IMR-90 (cell line): ENCODE measurements at regions not wholly inside any gene's neighbourhood (a gene's known extent, or its start where the extent isn't known, plus 50 kb on each side); places are given as distances from the start of the nearest gene placed in this dataset.

Experiments used
- ATAC-seq: fragments of 200-7000 bp; cut with Tn5 transposase; 2 replicates; pipeline ENCODE4 v1.9.1; 2020; ENCODE audit warnings: low read depth, mild to moderate bottlenecking, moderate library complexity
- BruUV-seq: library from RNA; stranded (reverse); fragments of 400-500 nt; replicated peaks from 2 replicates; lab custom pipeline; 2021; lab: Mats Ljungman, UMichigan
- CTCF ChIA-PET: fragments of 300-600 bp; formaldehyde crosslinking; extraction: SDS; loops from one replicate; lab custom pipeline; 2021; ENCODE audit warnings: antibody characterized with exemption; lab: Yijun Ruan, JAX
- POLR2A ChIA-PET: fragments of 300-600 bp; sonication (Branson Sonifier 250); formaldehyde crosslinking; loops from one replicate; lab custom pipeline; 2022; ENCODE audit warnings: antibody characterized with exemption; ENCODE audit not compliant: unreplicated experiment; lab: Charles Lee
- DNase-seq: peaks from one replicate; pipeline ENCODE4 v3.0.0; 2013
- H2AFZ ChIP-seq: replicated peaks from 2 replicates; pipeline ENCODE3; 2013; ENCODE audit warnings: low read length, mild to moderate bottlenecking; ENCODE audit not compliant: poor library complexity
- H2AK5ac ChIP-seq: 2 replicates; pipeline ENCODE4 v1.6.1; 2013; ENCODE audit warnings: low read depth, low read length, inconsistent platforms
- H2AK9ac ChIP-seq: replicated peaks from 2 replicates; pipeline ENCODE3; 2013; ENCODE audit warnings: mild to moderate bottlenecking, low read depth, low read length, moderate library complexity; ENCODE audit not compliant: poor library complexity
- H2BK120ac ChIP-seq: 2 replicates; pipeline ENCODE4 v1.6.1; 2013; ENCODE audit warnings: low read depth, low read length, inconsistent platforms
- H2BK15ac ChIP-seq: 3 replicates; pipeline ENCODE4 v1.6.1; 2013; ENCODE audit warnings: low read depth, low read length, inconsistent platforms
- H2BK20ac ChIP-seq: 2 replicates; pipeline ENCODE4 v1.6.1; 2013; ENCODE audit warnings: low read depth, mild to moderate bottlenecking, inconsistent platforms, low read length, moderate library complexity
- H2BK5ac ChIP-seq: 2 replicates; pipeline ENCODE4 v1.6.1; 2013; ENCODE audit warnings: mild to moderate bottlenecking, low read depth, low read length, inconsistent platforms; ENCODE audit not compliant: poor library complexity, severe bottlenecking
- H3K14ac ChIP-seq: replicated peaks from 2 replicates; pipeline ENCODE4 v1.6.1; 2013; ENCODE audit warnings: low read depth, low read length, inconsistent platforms
- H3K18ac ChIP-seq: 2 replicates; pipeline ENCODE4 v1.6.1; 2013; ENCODE audit warnings: low read depth, low read length, control low read depth
- H3K23ac ChIP-seq: 2 replicates; pipeline ENCODE4 v1.6.1; 2013; ENCODE audit warnings: low read depth, low read length, inconsistent platforms
- H3K27ac ChIP-seq: 2 replicates; pipeline ENCODE4 v1.5.1; 2013; ENCODE audit warnings: mild to moderate bottlenecking, control low read depth, low read length; ENCODE audit not compliant: insufficient read depth
- H3K27me3 ChIP-seq: 2 replicates; pipeline ENCODE4 v1.6.1; 2013; ENCODE audit warnings: low read length; ENCODE audit not compliant: control insufficient read depth, insufficient read depth
- H3K36me3 ChIP-seq: 2 replicates; pipeline ENCODE4 v1.6.1; 2013; ENCODE audit warnings: low read length, mixed read lengths; ENCODE audit not compliant: control insufficient read depth, insufficient read depth
- H3K4ac ChIP-seq: 2 replicates; pipeline ENCODE4 v1.6.1; 2013; ENCODE audit warnings: low read depth, low read length, inconsistent platforms
- H3K4me1 ChIP-seq: 2 replicates; pipeline ENCODE4 v1.6.1; 2013; ENCODE audit warnings: low read length, mixed read lengths; ENCODE audit not compliant: control insufficient read depth, insufficient read depth
- H3K4me2 ChIP-seq: 2 replicates; pipeline ENCODE4 v1.6.1; 2013; ENCODE audit warnings: low read depth, mild to moderate bottlenecking, control low read depth, low read length, moderate library complexity
- H3K4me3 ChIP-seq: 2 replicates; pipeline ENCODE4 v1.5.1; 2013; ENCODE audit warnings: low read depth, mild to moderate bottlenecking, control low read depth, low read length, moderate library complexity; ENCODE audit not compliant: insufficient read depth
- H3K56ac ChIP-seq: 2 replicates; pipeline ENCODE4 v1.6.1; 2013; ENCODE audit warnings: low read length, inconsistent platforms; ENCODE audit not compliant: insufficient read depth; ENCODE audit errors: extremely low read depth
- H3K79me1 ChIP-seq, 2 experiments: 2 replicates each; pipeline ENCODE4 v1.6.1; 2013; ENCODE audit warnings: low read length in 2 of 2, inconsistent platforms in 1 of 2, low read depth in 1 of 2
- H3K9ac ChIP-seq: 2 replicates; pipeline ENCODE4 v1.6.1; 2013; ENCODE audit warnings: low read depth, low read length, control low read depth
- H3K9me1 ChIP-seq: 2 replicates; pipeline ENCODE4 v1.6.1; 2013; ENCODE audit warnings: low read length, inconsistent platforms; ENCODE audit not compliant: insufficient read depth
- H3K9me3 ChIP-seq: 2 replicates; pipeline ENCODE4 v1.6.1; 2013; ENCODE audit warnings: low read length; ENCODE audit not compliant: control insufficient read depth, insufficient read depth
- H4K20me1 ChIP-seq: 2 replicates; pipeline ENCODE4 v1.6.1; 2013; ENCODE audit warnings: low read length, inconsistent platforms; ENCODE audit not compliant: insufficient read depth
- H4K5ac ChIP-seq: 2 replicates; pipeline ENCODE4 v1.6.1; 2013; ENCODE audit warnings: mild to moderate bottlenecking, low read depth, low read length, control low read depth
- H4K8ac ChIP-seq, 2 experiments: 2 replicates each; pipeline ENCODE4 v1.6.1; 2013; ENCODE audit warnings: low read depth in 2 of 2, low read length in 2 of 2, control low read depth in 1 of 2, inconsistent platforms in 1 of 2
- H4K91ac ChIP-seq: 2 replicates; pipeline ENCODE4 v1.6.1; 2013; ENCODE audit warnings: low read depth, low read length, inconsistent platforms; ENCODE audit not compliant: insufficient read depth
- BHLHE40 ChIP-seq: fragments of 150-350 bp; IDR thresholded peaks from 2 replicates; pipeline ENCODE4 v1.6.1; 2016; ENCODE audit warnings: mild to moderate bottlenecking, low read depth, low read length
- RAD21 ChIP-seq: IDR thresholded peaks from 2 replicates; pipeline ENCODE4 v1.6.1; 2012; ENCODE audit warnings: low read length, improper control_type of control experiment
- WGBS, 2 experiments: methylation state at CpG; one replicate each; pipeline versions ENCODE4 v1.1.5 to v1.1.7; 2013; ENCODE audit warnings: missing lambda C conversion rate in 2 of 2; ENCODE audit not compliant: insufficient read length in 1 of 2; ENCODE audit errors: extremely low coverage in 2 of 2; 5-methylcytosine and 5-hydroxymethylcytosine counted together
- dilution Hi-C: fragments of 300-500 bp; cut with HindIII; formaldehyde crosslinking; loops from one replicate; pipeline ENCODE4 v1.14.3; 2018; ENCODE audit warnings: low sequenced_read_pairs; ENCODE audit not compliant: unreplicated experiment
- in situ Hi-C: fragments of 300-500 bp; cut with MboI; formaldehyde crosslinking; loops from 3 replicates; pipeline ENCODE4 v1.14.3; 2019; ENCODE audit warnings: low sequenced_read_pairs, inconsistent platforms, mixed read lengths
- intact Hi-C: fragments of 100-400 bp; cut with micrococcal nuclease; formaldehyde crosslinking; loops from 2 replicates; pipeline ENCODE4 v1.10.0; 2022
- TF ChIP-seq, protein P1 (sequence below): conservative IDR thresholded peaks from 2 replicates; pipeline ENCODE4 v1.5.1; 2012; ENCODE audit warnings: mild to moderate bottlenecking, low read depth, low read length, improper control_type of control experiment

DNA sequence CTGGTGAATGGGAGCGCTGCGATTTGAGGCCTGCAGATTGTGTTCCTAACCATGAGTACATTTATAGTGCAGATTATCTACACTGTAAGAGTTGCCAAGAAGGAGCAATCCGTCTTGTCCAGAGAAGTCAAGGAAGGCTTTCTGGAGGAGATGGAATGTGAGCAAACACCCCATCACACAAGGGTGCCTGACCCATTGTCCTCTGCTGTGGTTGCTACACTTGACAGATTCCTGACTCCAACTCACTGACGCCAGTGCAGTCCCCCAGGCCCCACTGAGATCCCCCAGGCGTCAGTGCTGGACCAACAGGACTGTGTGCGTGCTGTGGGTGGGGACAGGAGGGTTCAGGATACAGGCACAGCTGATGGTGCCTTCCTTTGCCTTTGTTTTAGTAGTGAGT, 135.9 kb upstream of the TPM1 start:
- CTCF ChIA-PET: no interaction called here
- no peaks in the 10 kb centered on the region for H3K27me3 ChIP-seq
- WGBS, 2 experiments: 100% methylated on average over 2 of the region's 6 CpGs; no CpG with 5 or more reads in 1 of the 2 experiments
- H3K27ac ChIP-seq: no peak overlapping the region
- no peak for TF ChIP-seq BHLHE40
- TF ChIP-seq RAD21: no peak
- TF ChIP-seq, protein P1, sequence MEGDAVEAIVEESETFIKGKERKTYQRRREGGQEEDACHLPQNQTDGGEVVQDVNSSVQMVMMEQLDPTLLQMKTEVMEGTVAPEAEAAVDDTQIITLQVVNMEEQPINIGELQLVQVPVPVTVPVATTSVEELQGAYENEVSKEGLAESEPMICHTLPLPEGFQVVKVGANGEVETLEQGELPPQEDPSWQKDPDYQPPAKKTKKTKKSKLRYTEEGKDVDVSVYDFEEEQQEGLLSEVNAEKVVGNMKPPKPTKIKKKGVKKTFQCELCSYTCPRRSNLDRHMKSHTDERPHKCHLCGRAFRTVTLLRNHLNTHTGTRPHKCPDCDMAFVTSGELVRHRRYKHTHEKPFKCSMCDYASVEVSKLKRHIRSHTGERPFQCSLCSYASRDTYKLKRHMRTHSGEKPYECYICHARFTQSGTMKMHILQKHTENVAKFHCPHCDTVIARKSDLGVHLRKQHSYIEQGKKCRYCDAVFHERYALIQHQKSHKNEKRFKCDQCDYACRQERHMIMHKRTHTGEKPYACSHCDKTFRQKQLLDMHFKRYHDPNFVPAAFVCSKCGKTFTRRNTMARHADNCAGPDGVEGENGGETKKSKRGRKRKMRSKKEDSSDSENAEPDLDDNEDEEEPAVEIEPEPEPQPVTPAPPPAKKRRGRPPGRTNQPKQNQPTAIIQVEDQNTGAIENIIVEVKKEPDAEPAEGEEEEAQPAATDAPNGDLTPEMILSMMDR: no peak
- no peak for DNase-seq
- no peak overlapping the region for H3K4me3 ChIP-seq
- no peaks in the 10 kb centered on the region for H3K9me3 ChIP-seq
- no peak overlapping the region for H3K4me2 ChIP-seq
- no peak overlapping the region for H4K5ac ChIP-seq
- no peak overlapping the region for H4K91ac ChIP-seq
- no peak overlapping the region for H3K4ac ChIP-seq
- H3K18ac ChIP-seq: no peak overlapping the region
- no peaks in the 10 kb centered on the region for H4K20me1 ChIP-seq
- peak overlapping the region; percentile 30; the same call in 1 of the 2 replicates for H2BK120ac ChIP-seq
- peak overlapping the region; percentile 29; the same call in 1 of the 2 replicates for H2AK5ac ChIP-seq
- no peak overlapping the region for H4K8ac ChIP-seq
- POLR2A ChIA-PET: no interaction called here
- peaks cover 3% of the 10 kb centered on the region; the same call in 1 of the 2 replicates for H3K9me1 ChIP-seq
- dilution Hi-C loops: no loop called here
- BruUV-seq: no TSS peak
- no peak overlapping the region for H2BK5ac ChIP-seq
- no peak overlapping the region for H2AK9ac ChIP-seq
- no peak overlapping the region for H3K56ac ChIP-seq
- H2BK20ac ChIP-seq: no peak overlapping the region
- intact Hi-C loops: no loop called here
- ATAC-seq: no peak
- H2AFZ ChIP-seq: no peak overlapping the region
- in situ Hi-C loops: no loop called here
- H3K36me3 ChIP-seq: no peaks in the 10 kb centered on the region
- H3K4me1 ChIP-seq: peaks cover 2% of the 10 kb centered on the region; the same call in 1 of the 2 replicates
- H3K23ac ChIP-seq: no peak overlapping the region
- H3K79me1 ChIP-seq: no peaks in the 10 kb centered on the region
- H3K14ac ChIP-seq: no peak overlapping the region
- H2BK15ac ChIP-seq: no peak overlapping the region
- no peak overlapping the region for H3K9ac ChIP-seq
